ENCODE measurements at regions not wholly inside any gene's neighbourhood (a gene's known extent, or its start where the extent isn't known, plus 50 kb on each side); places are given as distances from the start of the nearest gene placed in this dataset.

DNA sequence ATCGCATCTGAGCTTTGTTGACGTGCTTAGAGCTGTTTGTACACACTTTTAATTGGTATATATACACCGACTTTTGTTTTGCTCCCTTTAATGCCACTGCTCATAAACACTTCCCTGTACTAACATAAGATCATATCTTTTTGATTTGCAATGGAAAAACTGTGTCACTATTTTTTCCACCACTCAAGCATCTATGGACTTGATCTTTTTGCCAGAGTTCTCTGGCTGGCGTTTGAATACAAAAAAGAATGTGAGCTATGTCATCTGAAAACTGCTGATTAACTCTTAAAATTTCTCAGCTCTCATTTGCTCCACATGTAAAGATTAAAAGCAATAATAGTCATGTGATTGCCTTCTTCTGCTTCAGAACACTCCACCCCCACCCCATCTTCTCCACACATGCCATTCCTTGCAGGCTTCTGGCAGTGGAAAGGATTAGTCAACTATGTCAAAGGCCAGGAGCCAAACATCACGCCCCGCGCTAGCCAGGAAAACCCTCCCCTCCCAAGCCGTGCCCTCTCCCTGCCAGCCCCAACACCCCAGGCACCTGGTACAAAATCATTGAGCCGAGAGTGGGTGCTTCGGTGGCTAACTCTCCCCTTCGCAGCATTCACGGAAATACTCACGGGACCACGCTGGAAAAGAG lies 123.4 kb upstream of the MEF2A start:
- Histone ChIP-seq H3K9ac (ENCODE audit: low read length) (no peak overlapping the region), H3K27me3 (ENCODE audit: insufficient read depth, low read length) (peaks cover 4% of the 10 kb centered on the region), H3K9me2 (ENCODE audit: low read depth, low read length) (no peaks in the 10 kb centered on the region), H3K36me3 (ENCODE audit: insufficient read depth, low read length) (no peaks in the 10 kb centered on the region), H3K4me3 (ENCODE audit: low read depth, low read length, poor library complexity, severe bottlenecking) (no peak overlapping the region), H3K79me2 (ENCODE audit: insufficient read depth, low read length) (no peaks in the 10 kb centered on the region), H3K9me3 (ENCODE audit: low read length) (no peaks in the 10 kb centered on the region), H3F3A (ENCODE audit: insufficient read depth, low read length) (no peaks in the 10 kb centered on the region), H3K4me2 (ENCODE audit: low read length) (no peak overlapping the region), H3K27ac (ENCODE audit: low read depth, low read length, poor library complexity, severe bottlenecking) (no peak overlapping the region), H4K20me1 (ENCODE audit: insufficient read depth, low read length) (no peaks in the 10 kb centered on the region), H2AFZ (ENCODE audit: low read length) (no peak overlapping the region), H3K4me1 (ENCODE audit: insufficient read depth, low read length, severe bottlenecking) (peaks cover 12% of the 10 kb centered on the region)
- TF ChIP-seq, protein P1, sequence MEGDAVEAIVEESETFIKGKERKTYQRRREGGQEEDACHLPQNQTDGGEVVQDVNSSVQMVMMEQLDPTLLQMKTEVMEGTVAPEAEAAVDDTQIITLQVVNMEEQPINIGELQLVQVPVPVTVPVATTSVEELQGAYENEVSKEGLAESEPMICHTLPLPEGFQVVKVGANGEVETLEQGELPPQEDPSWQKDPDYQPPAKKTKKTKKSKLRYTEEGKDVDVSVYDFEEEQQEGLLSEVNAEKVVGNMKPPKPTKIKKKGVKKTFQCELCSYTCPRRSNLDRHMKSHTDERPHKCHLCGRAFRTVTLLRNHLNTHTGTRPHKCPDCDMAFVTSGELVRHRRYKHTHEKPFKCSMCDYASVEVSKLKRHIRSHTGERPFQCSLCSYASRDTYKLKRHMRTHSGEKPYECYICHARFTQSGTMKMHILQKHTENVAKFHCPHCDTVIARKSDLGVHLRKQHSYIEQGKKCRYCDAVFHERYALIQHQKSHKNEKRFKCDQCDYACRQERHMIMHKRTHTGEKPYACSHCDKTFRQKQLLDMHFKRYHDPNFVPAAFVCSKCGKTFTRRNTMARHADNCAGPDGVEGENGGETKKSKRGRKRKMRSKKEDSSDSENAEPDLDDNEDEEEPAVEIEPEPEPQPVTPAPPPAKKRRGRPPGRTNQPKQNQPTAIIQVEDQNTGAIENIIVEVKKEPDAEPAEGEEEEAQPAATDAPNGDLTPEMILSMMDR (IDR thresholded peaks at IDR 0.05; ENCODE audit: low read length), result no peak
- TF ChIP-seq EZH2 (IDR thresholded peaks at IDR 0.05; ENCODE audit: borderline replicate concordance, low read length), result no peak

DNA sequence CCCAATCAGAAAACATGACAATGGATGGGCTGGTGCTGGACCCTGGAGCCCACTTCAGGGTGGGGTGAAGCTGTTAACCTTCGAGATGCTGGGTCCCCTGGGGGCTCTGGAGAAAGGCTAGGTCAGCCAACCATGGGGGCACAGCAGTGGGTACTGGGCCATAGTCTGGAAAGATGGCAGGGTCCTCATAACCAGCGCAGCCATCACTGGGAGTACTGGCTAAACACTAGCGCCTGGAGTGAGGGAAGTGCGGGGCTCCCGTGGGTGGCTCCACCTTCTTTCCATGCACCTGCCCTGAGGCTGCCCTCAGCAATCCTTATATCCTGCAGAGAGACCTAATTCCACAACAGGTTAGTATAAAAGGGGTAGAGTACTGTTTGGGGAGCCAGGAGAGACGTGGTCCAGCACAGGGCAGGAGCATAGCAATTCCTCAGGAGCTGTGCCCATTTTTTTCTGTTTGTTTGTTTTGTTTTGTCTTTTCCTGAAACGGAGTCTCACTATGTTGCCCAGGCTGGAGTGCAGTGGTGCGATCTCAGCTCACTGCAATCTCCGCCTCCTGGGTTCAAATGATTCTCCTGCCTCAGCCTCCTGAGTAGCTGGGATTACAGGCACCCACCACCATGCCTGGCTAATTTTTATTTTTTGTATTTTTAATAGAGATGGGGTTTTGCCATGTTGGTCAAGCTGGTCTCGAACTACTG lies 122.6 kb upstream of the MEF2A start:
- H2AFZ ChIP-seq (ENCODE audit: low read length), result no peak overlapping the region

DNA sequence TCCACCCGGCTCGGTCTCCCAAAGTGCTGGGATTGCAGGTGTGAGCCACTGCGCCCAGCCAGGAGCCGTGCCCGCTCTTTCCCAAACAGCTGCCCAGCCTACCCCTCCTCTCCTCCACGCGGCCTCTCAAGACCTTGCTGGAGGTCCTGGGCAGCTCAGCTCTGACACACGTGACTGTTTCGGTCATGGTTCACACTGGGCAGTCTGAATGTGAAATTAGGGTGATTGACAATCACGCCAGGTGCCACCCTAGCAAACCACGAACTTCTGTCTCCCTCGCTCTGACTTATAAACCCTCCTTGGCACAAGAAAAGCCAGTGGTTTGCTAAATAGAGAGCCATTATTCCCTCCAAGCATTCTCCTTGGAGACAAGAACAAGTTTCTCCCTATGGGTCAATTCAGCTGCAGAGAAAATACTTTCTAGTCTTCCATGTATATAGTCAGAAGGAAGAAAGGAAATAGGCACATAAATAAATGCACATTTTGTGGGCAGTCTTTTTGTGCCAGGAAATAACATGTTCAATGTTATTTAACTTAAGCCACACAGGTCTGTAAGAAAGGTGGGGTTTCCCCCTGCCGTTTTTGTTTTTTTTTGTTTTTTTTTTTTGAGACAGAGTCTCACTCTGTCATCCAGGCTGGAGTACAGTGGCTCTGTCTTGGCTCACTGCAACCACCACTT lies 121.9 kb upstream of the MEF2A start:
- Histone ChIP-seq H3K27me3 (ENCODE audit: insufficient read depth, low read length) (peaks cover under 1% of the 10 kb centered on the region), H3K9me2 (ENCODE audit: low read depth, low read length) (no peaks in the 10 kb centered on the region), H3K9ac (ENCODE audit: low read length) (no peak overlapping the region), H2AFZ (ENCODE audit: low read length) (no peak overlapping the region), H3K27ac (ENCODE audit: low read depth, low read length, poor library complexity, severe bottlenecking) (no peak overlapping the region), H3K4me2 (ENCODE audit: low read length) (no peak overlapping the region), H3K4me3 (ENCODE audit: low read depth, low read length, poor library complexity, severe bottlenecking) (no peak overlapping the region), H3K9me3 (ENCODE audit: low read length) (no peaks in the 10 kb centered on the region), H4K20me1 (ENCODE audit: insufficient read depth, low read length) (no peaks in the 10 kb centered on the region), H3K79me2 (ENCODE audit: insufficient read depth, low read length) (no peaks in the 10 kb centered on the region), H3K36me3 (ENCODE audit: insufficient read depth, low read length) (no peaks in the 10 kb centered on the region), H3F3A (ENCODE audit: insufficient read depth, low read length) (no peaks in the 10 kb centered on the region), H3K4me1 (ENCODE audit: insufficient read depth, low read length, severe bottlenecking) (peaks cover 21% of the 10 kb centered on the region)
- TF ChIP-seq, protein P1 (IDR thresholded peaks at IDR 0.05; ENCODE audit: low read length), result no peak

More for the DNA sequence above, 122.6 kb upstream of the MEF2A start:
- Histone ChIP-seq H4K20me1 (ENCODE audit: insufficient read depth, low read length) (no peaks in the 10 kb centered on the region), H3K4me3 (ENCODE audit: low read depth, low read length, poor library complexity, severe bottlenecking) (no peak overlapping the region), H3K79me2 (ENCODE audit: insufficient read depth, low read length) (no peaks in the 10 kb centered on the region), H3F3A (ENCODE audit: insufficient read depth, low read length) (no peaks in the 10 kb centered on the region), H3K9me3 (ENCODE audit: low read length) (no peaks in the 10 kb centered on the region), H3K27me3 (ENCODE audit: insufficient read depth, low read length) (peaks cover 4% of the 10 kb centered on the region), H3K4me2 (ENCODE audit: low read length) (no peak overlapping the region), H3K4me1 (ENCODE audit: insufficient read depth, low read length, severe bottlenecking) (peaks cover 20% of the 10 kb centered on the region), H3K27ac (ENCODE audit: low read depth, low read length, poor library complexity, severe bottlenecking) (no peak overlapping the region), H3K9me2 (ENCODE audit: low read depth, low read length) (no peaks in the 10 kb centered on the region), H3K9ac (ENCODE audit: low read length) (no peak overlapping the region), H3K36me3 (ENCODE audit: insufficient read depth, low read length) (no peaks in the 10 kb centered on the region)
- TF ChIP-seq, protein P1 (IDR thresholded peaks at IDR 0.05; ENCODE audit: low read length), result no peak
- TF ChIP-seq EZH2 (IDR thresholded peaks at IDR 0.05; ENCODE audit: borderline replicate concordance, low read length), result no peak
